ENCODE measurements at regions not wholly inside any gene's neighbourhood (a gene's known extent, or its start where the extent isn't known, plus 50 kb on each side); places are given as distances from the start of the nearest gene placed in this dataset.

- no peak for DNase-seq
These were observed 186.8 kb downstream of the ZEB2 start for GRCh38 chr2:144333143-144333555.

GRCh38 chr2:144332356-144333142, 187.4 kb downstream of the ZEB2 start:
- DNase-seq = peak; percentile 88

DNA sequence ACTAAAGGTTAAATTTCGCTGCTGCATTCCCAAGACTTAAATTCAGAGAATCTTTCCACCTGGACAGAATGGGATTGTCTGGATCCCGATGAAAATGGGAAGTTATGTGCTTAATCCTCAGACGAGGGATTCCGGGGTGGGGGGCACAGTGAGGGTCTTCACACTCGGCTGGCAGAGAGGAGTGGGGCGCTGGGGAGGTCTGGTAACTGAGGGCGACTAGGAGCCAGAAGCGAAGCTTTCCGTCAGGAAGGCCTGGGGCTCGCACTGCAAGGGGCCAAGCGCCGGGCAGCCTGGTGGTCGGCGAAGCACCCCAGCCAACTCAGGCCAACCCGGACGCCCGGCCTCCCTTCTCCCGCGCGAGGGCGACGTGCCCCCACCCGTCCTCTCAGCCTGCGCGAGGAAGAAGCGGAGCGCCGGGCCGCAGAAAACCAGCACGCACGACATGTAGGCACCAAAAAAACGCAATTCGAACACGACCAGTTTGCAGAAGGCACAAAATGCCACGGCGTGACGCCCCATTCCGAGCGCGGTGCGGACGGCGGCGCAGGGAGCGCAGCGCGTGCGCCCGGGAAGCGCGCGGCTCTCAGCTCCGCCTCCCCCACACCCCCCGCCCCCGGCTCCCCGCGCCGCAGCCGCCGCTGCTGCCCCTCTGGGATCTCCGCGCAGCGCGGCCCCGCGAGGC, 188.1 kb downstream of the ZEB2 start:
- DNase-seq = peak; percentile 82

DNA sequence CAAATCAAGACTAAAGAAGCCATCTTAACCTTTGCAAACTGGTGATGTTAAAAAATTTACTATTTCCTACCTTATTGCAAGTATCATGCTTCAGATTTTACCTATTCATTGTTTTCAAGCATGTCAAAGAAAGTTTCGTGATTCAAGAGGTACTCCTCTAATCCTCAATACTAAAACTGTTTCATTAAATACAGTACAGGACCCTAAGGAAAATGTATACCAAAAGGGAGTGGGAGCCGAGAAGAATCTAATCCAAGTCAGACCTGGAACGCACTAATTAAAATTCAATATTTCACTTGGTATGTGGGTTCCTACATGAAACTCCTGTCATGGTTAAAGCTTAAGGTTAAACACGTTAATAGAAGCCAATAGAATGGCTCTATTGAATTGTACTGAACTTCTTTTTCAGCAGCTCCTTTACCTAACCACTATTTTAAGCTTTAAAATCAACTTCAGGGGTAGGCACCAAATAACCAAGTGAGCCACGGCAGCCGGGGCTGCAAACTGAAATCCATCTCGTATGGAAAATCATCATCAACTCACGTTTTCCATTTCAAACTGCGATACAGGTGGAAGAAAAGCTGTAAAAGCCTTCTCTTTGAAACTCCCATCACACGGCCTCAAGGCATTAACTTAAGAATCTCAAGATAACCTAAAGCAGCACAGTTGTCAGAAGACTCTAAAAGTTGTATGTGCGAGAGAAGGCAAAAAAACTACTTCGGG, 188.8 kb downstream of the ZEB2 start:
- DNase-seq = peak; percentile 46

- DNase-seq = no peak
These were observed 190.4 kb downstream of the ZEB2 start for GRCh38 chr2:144329472-144329871.

GRCh38 chr2:144328938-144329337, 191.0 kb downstream of the ZEB2 start:
- no peak for DNase-seq

DNA sequence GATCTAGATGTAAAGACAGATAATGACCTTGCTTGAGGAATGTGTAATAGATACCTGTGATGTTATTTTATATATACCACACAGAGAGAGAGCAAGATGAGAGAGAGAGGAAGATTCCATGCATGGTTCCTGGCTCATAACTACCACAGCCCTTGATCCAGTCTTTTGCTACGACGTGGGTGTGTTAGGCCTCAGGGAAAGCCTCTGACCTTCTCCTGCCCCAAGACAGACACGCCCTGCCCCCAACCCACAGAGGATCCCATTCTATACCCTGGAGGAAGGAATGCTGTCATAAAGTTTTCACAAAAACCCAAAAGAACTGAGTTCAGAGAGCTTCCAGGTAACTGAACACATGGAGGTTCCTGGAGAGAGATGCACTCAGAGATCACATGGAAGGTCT, 193.1 kb downstream of the ZEB2 start:
- DNase-seq = no peak

DNA sequence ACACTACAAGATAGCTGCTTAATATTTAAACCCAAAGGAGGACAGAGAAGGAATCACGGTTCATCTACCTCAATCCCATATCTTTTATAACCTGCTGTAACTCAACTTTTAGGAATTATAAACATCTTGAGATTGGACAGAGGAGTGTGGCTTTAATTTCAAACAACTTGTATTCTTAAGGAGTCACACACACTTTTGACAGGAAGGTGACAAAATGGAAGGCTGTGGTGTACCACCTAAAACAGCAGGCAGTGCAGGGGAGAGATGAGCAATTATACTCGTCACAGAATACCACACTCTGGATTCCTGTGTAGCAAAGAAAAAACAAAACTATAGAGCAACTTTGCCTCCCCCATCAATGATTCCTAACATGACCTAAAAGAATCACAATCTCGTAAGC, 194.8 kb downstream of the ZEB2 start:
- no peak for DNase-seq

DNA sequence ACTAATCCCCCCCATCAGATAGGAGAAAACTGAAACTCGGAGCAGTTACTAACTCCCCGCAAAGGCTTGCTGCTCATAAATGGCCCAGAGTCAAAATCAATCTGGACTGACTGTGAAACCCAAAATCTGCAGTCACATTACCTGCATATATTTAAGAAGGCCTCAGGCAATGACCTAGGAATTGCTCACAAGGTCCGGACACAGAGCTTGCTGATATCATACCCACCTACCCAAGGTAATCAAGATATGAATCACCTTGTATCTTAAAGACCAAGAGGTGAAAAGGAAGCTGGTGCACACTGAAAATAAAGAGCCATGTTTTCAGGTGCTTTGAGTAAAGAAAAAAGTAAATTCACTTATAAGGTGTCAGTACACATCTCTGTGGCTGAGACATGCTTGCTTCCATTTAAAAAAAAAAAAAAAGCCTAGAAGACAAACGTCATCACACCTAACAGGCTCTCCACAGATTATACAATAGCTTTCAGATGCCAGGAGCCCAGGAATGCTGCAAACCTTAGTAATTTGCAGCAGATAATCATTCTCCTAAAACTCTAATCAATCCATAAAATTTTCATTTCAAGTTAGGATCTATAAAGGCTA, 195.4 kb downstream of the ZEB2 start:
- DNase-seq = no peak

- DNase-seq = no peak
These were observed 196.0 kb downstream of the ZEB2 start for GRCh38 chr2:144323946-144324345.

DNA sequence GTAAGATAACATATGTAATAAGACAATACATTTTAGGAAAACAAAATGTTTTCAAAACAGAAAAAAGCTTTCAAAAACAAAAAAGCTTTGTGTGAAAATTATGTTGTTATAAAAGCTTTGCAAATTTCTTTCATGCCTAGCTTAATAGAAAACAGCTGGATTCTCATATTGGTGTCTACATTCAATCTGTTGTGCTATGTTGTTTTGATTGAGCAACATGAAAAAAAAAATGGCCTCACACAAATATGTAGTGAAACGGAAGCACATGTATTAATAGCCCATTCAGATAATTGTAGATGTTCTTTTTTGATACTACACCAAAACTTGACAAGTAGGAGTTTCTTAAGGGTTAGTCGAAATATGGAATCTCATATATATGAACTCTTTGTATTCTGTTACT, 197.5 kb downstream of the ZEB2 start:
- DNase-seq = peak; percentile 51

GRCh38 chr2:144320491-144320890, 199.4 kb downstream of the ZEB2 start:
- DNase-seq = no peak

GRCh38 chr2:144317071-144317738, 202.7 kb downstream of the ZEB2 start:
- no peak for DNase-seq

- DNase-seq = no peak
These were observed 208.9 kb downstream of the ZEB2 start for GRCh38 chr2:144310889-144311608.

DNA sequence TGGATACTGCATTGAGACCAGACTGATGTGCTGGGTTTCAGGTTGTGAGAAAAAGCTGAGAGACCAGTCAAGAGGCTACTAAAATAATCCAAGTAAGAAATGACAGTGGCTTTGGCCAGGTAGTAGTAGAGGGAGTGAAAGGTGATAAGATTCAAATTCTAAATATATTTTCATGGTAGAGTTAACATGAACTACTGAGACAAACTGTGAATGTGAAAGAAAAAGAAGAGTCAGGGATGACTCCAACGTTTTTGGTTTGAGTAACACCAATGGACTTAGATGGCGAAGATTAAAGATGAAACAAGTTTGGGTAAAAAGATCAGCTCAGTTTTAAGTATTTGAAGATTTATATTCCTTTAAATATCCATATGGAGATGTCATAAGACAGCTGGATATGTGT, 209.4 kb downstream of the ZEB2 start:
- DNase-seq = no peak

GRCh38 chr2:144307711-144308110, 212.2 kb downstream of the ZEB2 start:
- DNase-seq = no peak

DNA sequence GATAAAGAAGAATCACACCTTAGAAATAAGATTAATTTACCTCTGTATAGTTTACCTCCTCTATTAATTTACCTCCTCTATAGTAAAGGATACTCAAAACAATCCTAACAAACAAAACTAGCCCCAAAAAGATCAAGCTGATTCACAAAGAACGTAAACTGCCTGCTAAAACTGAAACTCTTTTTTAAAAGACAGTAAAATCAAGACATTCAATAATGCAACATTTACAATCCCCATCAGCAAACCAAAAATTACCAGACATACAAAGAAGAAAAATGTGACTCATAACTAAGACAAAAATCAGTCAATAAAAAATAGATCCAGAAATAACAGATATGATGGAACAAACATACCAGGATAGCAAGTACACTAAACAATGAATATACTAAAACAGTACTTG, 215.7 kb downstream of the ZEB2 start:
- DNase-seq = no peak

- DNase-seq = no peak
These were observed 219.3 kb downstream of the ZEB2 start for GRCh38 chr2:144300632-144301031.

DNA sequence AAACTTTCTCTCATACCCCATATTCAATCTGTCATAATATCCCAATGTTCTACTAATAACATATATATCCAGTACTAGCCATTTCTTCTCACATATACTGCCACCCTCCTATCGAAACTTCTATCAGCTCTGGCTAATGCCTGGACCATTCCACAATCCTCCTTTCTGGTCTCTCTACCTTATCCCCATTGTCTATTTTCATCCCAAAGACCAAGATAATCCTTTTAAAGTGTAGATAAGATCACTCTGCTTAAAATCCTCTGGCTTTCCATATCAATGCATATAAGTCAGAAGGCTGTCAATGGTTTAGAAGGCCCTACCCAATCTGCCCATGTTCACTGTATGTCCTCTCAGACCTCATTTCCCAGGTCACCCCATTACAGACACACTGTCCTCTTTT, 229.6 kb downstream of the ZEB2 start:
- DNase-seq = no peak

DNA sequence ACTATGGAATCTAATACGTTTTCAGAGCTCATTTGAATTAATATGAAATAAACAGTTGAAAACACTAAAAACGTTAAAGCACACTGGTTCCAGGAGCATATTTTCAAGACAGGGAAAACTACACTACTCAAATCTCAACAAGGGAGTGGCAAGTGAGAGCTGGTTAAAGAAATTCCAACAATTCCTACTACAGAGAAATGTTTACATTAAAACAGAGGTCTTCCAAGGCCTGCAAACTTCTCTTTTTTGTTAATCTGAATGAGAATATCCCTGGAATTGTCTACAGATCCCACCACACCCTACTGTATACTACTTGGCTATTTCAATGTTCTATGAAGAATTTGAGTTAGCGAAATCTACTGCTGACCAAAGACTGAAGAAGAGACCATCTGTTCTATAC, 231.5 kb downstream of the ZEB2 start:
- no peak for DNase-seq

- no peak for DNase-seq
These were observed 234.6 kb downstream of the ZEB2 start for GRCh38 chr2:144285324-144285723.

DNA sequence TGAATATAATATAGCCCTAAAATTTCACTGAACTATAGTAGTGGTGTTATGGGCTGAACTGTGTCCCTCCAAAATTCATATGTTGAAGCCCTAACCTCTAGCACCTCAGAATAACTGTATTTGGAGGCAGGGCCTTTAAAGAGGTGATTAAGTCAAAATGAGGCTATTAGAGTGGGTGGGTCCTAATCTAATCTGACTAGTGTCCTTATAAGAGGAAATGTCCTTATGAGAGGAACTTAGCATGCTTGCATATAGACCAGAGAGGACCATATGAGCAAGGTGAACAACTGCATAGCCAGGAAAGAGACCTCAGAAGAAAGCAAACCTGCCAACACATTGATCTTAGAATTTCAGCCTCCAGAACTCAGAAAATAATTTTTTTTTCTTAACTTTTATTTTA, 238.4 kb downstream of the ZEB2 start:
- no peak for DNase-seq
